Astrocyte (in vitro differentiated cells and primary cell): ENCODE measurements at regions not wholly inside any gene's neighbourhood (a gene's known extent, or its start where the extent isn't known, plus 50 kb on each side); places are given as distances from the start of the nearest gene placed in this dataset.

Experiments
- DNase-seq: peaks from one replicate; pipeline ENCODE4 v3.0.0-alpha.2; 2010; ENCODE audit warnings: low read depth
- FAIRE-seq: peaks from 2 replicates; lab custom pipeline; 2011; peaks lifted over from hg19 to GRCh38; lab: Jason Lieb, UNC
- H2AFZ ChIP-seq: 2 replicates; pipeline ENCODE4 v1.6.0; 2012; ENCODE audit warnings: low read depth, low read length, inconsistent platforms
- H3K27ac ChIP-seq: 2 replicates; pipeline ENCODE4 v1.5.1; 2011; ENCODE audit warnings: low read depth, low read length, inconsistent platforms
- H3K27me3 ChIP-seq: 2 replicates; pipeline ENCODE4 v1.6.0; 2011; ENCODE audit warnings: low read length, inconsistent platforms; ENCODE audit not compliant: insufficient read depth
- H3K36me3 ChIP-seq: 2 replicates; pipeline ENCODE4 v1.5.1; 2011; ENCODE audit warnings: low read length, inconsistent platforms; ENCODE audit not compliant: insufficient read depth
- H3K4me1 ChIP-seq: 2 replicates; pipeline ENCODE4 v1.5.1; 2011; ENCODE audit warnings: low read length, inconsistent platforms; ENCODE audit not compliant: insufficient read depth
- H3K4me2 ChIP-seq: 2 replicates; pipeline ENCODE4 v1.6.0; 2012; ENCODE audit warnings: low read length, inconsistent platforms
- H3K4me3 ChIP-seq: 2 replicates; pipeline ENCODE4 v1.5.1; 2011; ENCODE audit warnings: low read depth, mild to moderate bottlenecking, low read length, inconsistent platforms; ENCODE audit not compliant: insufficient read depth
- H3K79me2 ChIP-seq: 2 replicates; pipeline ENCODE4 v1.6.0; 2012; ENCODE audit warnings: mild to moderate bottlenecking, low read length, inconsistent platforms; ENCODE audit not compliant: insufficient read depth
- H3K9ac ChIP-seq: 2 replicates; pipeline ENCODE4 v1.6.0; 2012; ENCODE audit warnings: mild to moderate bottlenecking, low read length, inconsistent platforms
- H3K9me3 ChIP-seq: 2 replicates; pipeline ENCODE4 v1.5.1; 2012; ENCODE audit warnings: low read depth, mild to moderate bottlenecking, low read length, inconsistent platforms; ENCODE audit not compliant: insufficient read depth
- H4K20me1 ChIP-seq: 2 replicates; pipeline ENCODE4 v1.6.0; 2012; ENCODE audit warnings: low read length, inconsistent platforms; ENCODE audit not compliant: insufficient read depth
- H3K27ac Mint-ChIP-seq: one replicate; pipeline ENCODE4 v1.8.0; 2021; ENCODE audit warnings: mild to moderate bottlenecking, mixed read lengths; ENCODE audit not compliant: unreplicated experiment
- H3K27me3 Mint-ChIP-seq: one replicate; pipeline ENCODE4 v1.8.0; 2021; ENCODE audit warnings: low read depth, mixed read lengths; ENCODE audit not compliant: unreplicated experiment
- H3K36me3 Mint-ChIP-seq: one replicate; pipeline ENCODE4 v1.8.0; 2021; ENCODE audit warnings: low read depth, mixed read lengths; ENCODE audit not compliant: unreplicated experiment
- H3K4me1 Mint-ChIP-seq: one replicate; pipeline ENCODE4 v1.8.0; 2021; ENCODE audit warnings: low read depth, mixed read lengths; ENCODE audit not compliant: unreplicated experiment
- H3K4me3 Mint-ChIP-seq: one replicate; pipeline ENCODE4 v1.8.0; 2021; ENCODE audit warnings: mild to moderate bottlenecking, moderate library complexity, mixed read lengths; ENCODE audit not compliant: unreplicated experiment
- H3K9me3 Mint-ChIP-seq: one replicate; pipeline ENCODE4 v1.8.0; 2021; ENCODE audit warnings: mild to moderate bottlenecking, mixed read lengths; ENCODE audit not compliant: unreplicated experiment
- EZH2 ChIP-seq: IDR thresholded peaks from 2 replicates; pipeline ENCODE4 v1.6.1; 2012; ENCODE audit warnings: mild to moderate bottlenecking, low read length, inconsistent platforms; ENCODE audit not compliant: insufficient read depth
- TF ChIP-seq, protein P1 (sequence below): IDR thresholded peaks from 2 replicates; pipeline ENCODE4 v1.5.1; 2011; ENCODE audit warnings: low read depth, mild to moderate bottlenecking, inconsistent platforms, low read length, moderate library complexity; ENCODE audit not compliant: insufficient read depth

DNA sequence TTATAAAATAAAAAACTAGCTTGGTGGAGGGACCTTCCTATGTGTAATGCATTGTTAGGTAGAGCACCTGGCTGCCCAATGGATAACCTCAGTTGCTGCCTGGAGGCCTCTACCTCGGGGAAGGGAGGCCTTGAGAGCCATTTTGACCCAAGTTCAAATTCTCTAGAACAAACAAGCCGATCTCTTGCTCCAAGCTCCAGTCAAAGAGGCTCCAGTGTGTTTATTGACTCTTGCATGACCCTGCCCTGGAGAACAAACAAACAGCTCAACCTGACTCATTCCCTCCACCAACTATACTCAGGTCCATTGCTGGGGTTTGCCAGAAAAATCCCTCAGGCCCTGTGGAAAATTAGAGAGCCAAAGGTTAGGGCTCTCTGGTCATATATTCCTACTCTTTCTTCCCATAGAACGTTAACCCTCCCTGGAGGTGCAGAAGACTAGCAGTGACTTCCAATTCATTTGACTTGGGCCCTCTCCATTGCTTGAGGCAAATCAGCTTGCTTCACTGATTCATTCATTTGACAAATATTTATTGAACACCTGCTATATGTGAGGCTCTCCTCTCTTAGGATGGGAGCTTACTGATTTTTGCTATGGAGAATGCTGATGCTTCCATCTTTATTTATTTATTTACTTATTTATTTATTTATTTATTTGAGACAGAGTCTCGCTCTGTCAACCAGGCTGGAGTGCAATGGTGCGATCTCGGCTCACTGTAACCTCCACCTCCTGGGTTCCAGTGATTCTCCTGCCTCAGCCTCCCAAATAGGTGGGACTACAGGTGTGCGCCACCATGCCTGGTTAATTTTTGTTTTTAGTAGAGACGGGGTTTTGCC lies 73.7 kb upstream of the CISTR start:
- no peak for FAIRE-seq
- no peaks in the 10 kb centered on the region for H3K36me3 Mint-ChIP-seq
- no peak for DNase-seq

GRCh38 chr12:53827306-53827705 lies 75.5 kb upstream of the CISTR start:
- Histone ChIP-seq H3K4me1 (no peaks in the 10 kb centered on the region), H3K27ac (no peak overlapping the region), H2AFZ (no peak overlapping the region), H3K27me3 (peaks cover 5% of the 10 kb centered on the region), H3K79me2 (no peaks in the 10 kb centered on the region), H3K4me3 (no peak overlapping the region), H3K36me3 (no peaks in the 10 kb centered on the region), H3K9ac (no peak overlapping the region), H3K9me3 (no peaks in the 10 kb centered on the region), H3K4me2 (no peak overlapping the region), H4K20me1 (no peaks in the 10 kb centered on the region)
- DNase-seq = no peak
- TF ChIP-seq EZH2 = no peak
- TF ChIP-seq, protein P1, sequence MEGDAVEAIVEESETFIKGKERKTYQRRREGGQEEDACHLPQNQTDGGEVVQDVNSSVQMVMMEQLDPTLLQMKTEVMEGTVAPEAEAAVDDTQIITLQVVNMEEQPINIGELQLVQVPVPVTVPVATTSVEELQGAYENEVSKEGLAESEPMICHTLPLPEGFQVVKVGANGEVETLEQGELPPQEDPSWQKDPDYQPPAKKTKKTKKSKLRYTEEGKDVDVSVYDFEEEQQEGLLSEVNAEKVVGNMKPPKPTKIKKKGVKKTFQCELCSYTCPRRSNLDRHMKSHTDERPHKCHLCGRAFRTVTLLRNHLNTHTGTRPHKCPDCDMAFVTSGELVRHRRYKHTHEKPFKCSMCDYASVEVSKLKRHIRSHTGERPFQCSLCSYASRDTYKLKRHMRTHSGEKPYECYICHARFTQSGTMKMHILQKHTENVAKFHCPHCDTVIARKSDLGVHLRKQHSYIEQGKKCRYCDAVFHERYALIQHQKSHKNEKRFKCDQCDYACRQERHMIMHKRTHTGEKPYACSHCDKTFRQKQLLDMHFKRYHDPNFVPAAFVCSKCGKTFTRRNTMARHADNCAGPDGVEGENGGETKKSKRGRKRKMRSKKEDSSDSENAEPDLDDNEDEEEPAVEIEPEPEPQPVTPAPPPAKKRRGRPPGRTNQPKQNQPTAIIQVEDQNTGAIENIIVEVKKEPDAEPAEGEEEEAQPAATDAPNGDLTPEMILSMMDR = no peak
- Mint-ChIP-seq H3K27ac (no peak overlapping the region), H3K9me3 (no peaks in the 10 kb centered on the region), H3K27me3 (peaks cover 27% of the 10 kb centered on the region), H3K4me1 (no peaks in the 10 kb centered on the region), H3K4me3 (no peak overlapping the region), H3K36me3 (no peaks in the 10 kb centered on the region)
- FAIRE-seq = no peak

More for the DNA sequence above, 73.7 kb upstream of the CISTR start:
- H2AFZ ChIP-seq = no peak overlapping the region
- H4K20me1 ChIP-seq = no peaks in the 10 kb centered on the region
- no peak overlapping the region for H3K27ac Mint-ChIP-seq
- peaks cover 32% of the 10 kb centered on the region for H3K27me3 Mint-ChIP-seq
- peaks cover 11% of the 10 kb centered on the region for H3K27me3 ChIP-seq
- H3K27ac ChIP-seq = no peak overlapping the region
- H3K9me3 ChIP-seq = no peaks in the 10 kb centered on the region
- no peaks in the 10 kb centered on the region for H3K4me1 ChIP-seq
- H3K4me3 ChIP-seq = no peak overlapping the region
- H3K4me1 Mint-ChIP-seq = no peaks in the 10 kb centered on the region
- H3K4me2 ChIP-seq = no peak overlapping the region
- no peaks in the 10 kb centered on the region for H3K79me2 ChIP-seq
- H3K4me3 Mint-ChIP-seq = no peak overlapping the region
- H3K9ac ChIP-seq = no peak overlapping the region
- no peak for TF ChIP-seq EZH2
- TF ChIP-seq, protein P1 = no peak
- H3K9me3 Mint-ChIP-seq = peaks cover 1% of the 10 kb centered on the region
- H3K36me3 ChIP-seq = no peaks in the 10 kb centered on the region

DNA sequence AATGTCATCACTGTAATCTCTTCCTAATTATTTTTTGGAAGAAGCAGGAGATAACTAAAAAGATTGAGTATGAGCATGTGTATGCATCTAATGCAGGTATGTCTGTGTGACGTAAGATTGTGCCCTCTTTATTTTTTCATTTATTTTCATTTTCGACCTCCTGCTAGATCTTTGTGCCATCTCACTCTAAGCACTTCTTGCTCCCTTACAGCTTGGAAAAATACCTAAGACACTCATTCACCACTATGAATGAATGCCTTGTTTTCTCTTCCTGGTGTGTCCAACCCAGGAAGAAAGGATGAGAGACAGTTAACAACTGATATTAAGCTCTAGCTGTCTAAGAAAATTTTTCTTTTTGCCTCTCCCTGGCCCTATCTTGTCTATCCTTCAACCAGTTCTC lies 76.8 kb upstream of the CISTR start:
- FAIRE-seq (no peak), DNase-seq (no peak)
- peaks cover 23% of the 10 kb centered on the region for H3K27me3 Mint-ChIP-seq
- Histone ChIP-seq H4K20me1 (no peaks in the 10 kb centered on the region), H3K4me2 (no peak overlapping the region), H3K36me3 (no peaks in the 10 kb centered on the region), H3K9me3 (no peaks in the 10 kb centered on the region), H2AFZ (no peak overlapping the region), H3K27ac (no peak overlapping the region), H3K9ac (no peak overlapping the region), H3K27me3 (peaks cover 7% of the 10 kb centered on the region), H3K4me1 (no peaks in the 10 kb centered on the region), H3K4me3 (no peak overlapping the region), H3K79me2 (no peaks in the 10 kb centered on the region)
- H3K27ac Mint-ChIP-seq = no peak overlapping the region
- no peaks in the 10 kb centered on the region for H3K36me3 Mint-ChIP-seq
- H3K4me1 Mint-ChIP-seq = no peaks in the 10 kb centered on the region
- H3K9me3 Mint-ChIP-seq = peaks cover 3% of the 10 kb centered on the region
- no peak overlapping the region for H3K4me3 Mint-ChIP-seq
- TF ChIP-seq EZH2 = no peak
- TF ChIP-seq, protein P1 = no peak
